Loucy (cell line): ENCODE measurements at regions not wholly inside any gene's neighbourhood (a gene's known extent, or its start where the extent isn't known, plus 50 kb on each side); places are given as distances from the start of the nearest gene placed in this dataset.

Source experiments
- H2AFZ ChIP-seq: fragments of 200-600 bp; sonication (generic); 2 replicates; pipeline ENCODE4 v1.6.0; 2016; ENCODE audit warnings: antibody characterized with exemption, mild to moderate bottlenecking, low read length, moderate library complexity
- H3F3A ChIP-seq: fragments of 200-600 bp; 2 replicates; pipeline ENCODE4 v1.6.0; 2016; ENCODE audit warnings: antibody characterized with exemption, low read depth, mild to moderate bottlenecking
- H3K27me3 ChIP-seq: fragments of 200-600 bp; sonication (generic); 2 replicates; pipeline ENCODE4 v1.6.1; 2014; ENCODE audit warnings: low read length, mild to moderate bottlenecking; ENCODE audit not compliant: insufficient read depth, poor library complexity, severe bottlenecking
- H3K36me3 ChIP-seq: fragments of 200-600 bp; sonication (generic); 2 replicates; pipeline ENCODE4 v1.6.1; 2016; ENCODE audit warnings: low read length; ENCODE audit not compliant: insufficient read depth
- H3K4me1 ChIP-seq: fragments of 200-600 bp; sonication (generic); 2 replicates; pipeline ENCODE4 v1.5.1; 2014; ENCODE audit warnings: low read length, mild to moderate bottlenecking; ENCODE audit not compliant: insufficient read depth, poor library complexity, severe bottlenecking
- H3K4me2 ChIP-seq: fragments of 200-600 bp; sonication (generic); 2 replicates; pipeline ENCODE4 v1.6.0; 2014; ENCODE audit warnings: antibody characterized with exemption, low read length, low read depth, mild to moderate bottlenecking; ENCODE audit not compliant: poor library complexity, severe bottlenecking
- H3K4me3 ChIP-seq: fragments of 200-600 bp; sonication (generic); 2 replicates; pipeline ENCODE4 v1.5.1; 2014; ENCODE audit warnings: low read length, mild to moderate bottlenecking, mixed read lengths; ENCODE audit not compliant: poor library complexity, severe bottlenecking
- H3K79me2 ChIP-seq: fragments of 200-600 bp; sonication (generic); 2 replicates; pipeline ENCODE4 v1.6.1; 2014; ENCODE audit warnings: low read length; ENCODE audit not compliant: insufficient read depth
- H3K9ac ChIP-seq: fragments of 200-600 bp; sonication (generic); 2 replicates; pipeline ENCODE4 v1.6.0; 2014; ENCODE audit warnings: mild to moderate bottlenecking, low read depth, low read length, moderate library complexity; ENCODE audit not compliant: poor library complexity, severe bottlenecking
- H3K9me2 ChIP-seq: fragments of 200-600 bp; sonication (generic); replicated peaks from 2 replicates; pipeline ENCODE4 v1.6.1; 2016; ENCODE audit warnings: low read depth, low read length, mixed read lengths
- H3K9me3 ChIP-seq: fragments of 200-600 bp; sonication (generic); 2 replicates; pipeline ENCODE4 v1.6.1; 2014; ENCODE audit warnings: mild to moderate bottlenecking, antibody characterized with exemption, low read length, low read depth; ENCODE audit not compliant: insufficient read depth
- H4K20me1 ChIP-seq: fragments of 200-600 bp; sonication (generic); 2 replicates; pipeline ENCODE4 v1.6.0; 2014; ENCODE audit warnings: antibody characterized with exemption, low read length, mild to moderate bottlenecking; ENCODE audit not compliant: insufficient read depth, poor library complexity, severe bottlenecking
- EZH2phosphoT487 ChIP-seq: fragments of 200-600 bp; IDR thresholded peaks from 2 replicates; pipeline ENCODE4 v1.6.1; 2018; ENCODE audit warnings: antibody characterized with exemption, mild to moderate bottlenecking, moderate library complexity, borderline replicate concordance
- TF ChIP-seq, protein P1 (sequence below): fragments of 200-600 bp; sonication (generic); conservative IDR thresholded peaks from 2 replicates; pipeline ENCODE4 v1.5.1; 2014; ENCODE audit warnings: mild to moderate bottlenecking, antibody characterized with exemption, low read length

DNA sequence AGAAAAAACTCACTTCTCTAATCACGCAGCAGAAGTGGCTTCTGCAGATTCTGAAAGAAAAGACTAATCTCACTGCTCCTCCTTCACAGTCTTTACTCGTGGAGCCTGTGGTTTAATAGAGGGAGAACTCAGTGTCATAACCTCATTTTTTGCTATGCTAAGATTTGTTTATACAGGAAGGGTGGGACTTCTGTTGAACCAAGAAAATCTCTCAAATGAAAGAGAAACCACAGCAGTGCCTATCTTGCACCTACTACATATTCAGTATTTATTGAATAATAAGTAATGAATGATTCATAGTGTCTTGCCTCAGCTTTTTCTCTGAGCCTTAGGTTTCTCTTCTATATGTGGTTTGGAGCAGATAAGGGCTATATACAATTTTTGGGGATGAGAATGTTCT, 136.1 kb upstream of the DMAC1 start:
- Histone ChIP-seq H3F3A (no peaks in the 10 kb centered on the region), H3K9ac (no peak overlapping the region), H3K9me2 (no peaks in the 10 kb centered on the region), H4K20me1 (no peaks in the 10 kb centered on the region), H3K36me3 (no peaks in the 10 kb centered on the region), H3K79me2 (no peaks in the 10 kb centered on the region), H3K4me2 (peak overlapping the region; percentile 52), H2AFZ (peak overlapping the region; percentile 53), H3K4me3 (peak overlapping the region; percentile 29), H3K9me3 (peaks cover 6% of the 10 kb centered on the region; the same call in 1 of the 2 replicates), H3K27me3 (no peaks in the 10 kb centered on the region), H3K4me1 (peaks cover 13% of the 10 kb centered on the region)
- TF ChIP-seq, protein P1, sequence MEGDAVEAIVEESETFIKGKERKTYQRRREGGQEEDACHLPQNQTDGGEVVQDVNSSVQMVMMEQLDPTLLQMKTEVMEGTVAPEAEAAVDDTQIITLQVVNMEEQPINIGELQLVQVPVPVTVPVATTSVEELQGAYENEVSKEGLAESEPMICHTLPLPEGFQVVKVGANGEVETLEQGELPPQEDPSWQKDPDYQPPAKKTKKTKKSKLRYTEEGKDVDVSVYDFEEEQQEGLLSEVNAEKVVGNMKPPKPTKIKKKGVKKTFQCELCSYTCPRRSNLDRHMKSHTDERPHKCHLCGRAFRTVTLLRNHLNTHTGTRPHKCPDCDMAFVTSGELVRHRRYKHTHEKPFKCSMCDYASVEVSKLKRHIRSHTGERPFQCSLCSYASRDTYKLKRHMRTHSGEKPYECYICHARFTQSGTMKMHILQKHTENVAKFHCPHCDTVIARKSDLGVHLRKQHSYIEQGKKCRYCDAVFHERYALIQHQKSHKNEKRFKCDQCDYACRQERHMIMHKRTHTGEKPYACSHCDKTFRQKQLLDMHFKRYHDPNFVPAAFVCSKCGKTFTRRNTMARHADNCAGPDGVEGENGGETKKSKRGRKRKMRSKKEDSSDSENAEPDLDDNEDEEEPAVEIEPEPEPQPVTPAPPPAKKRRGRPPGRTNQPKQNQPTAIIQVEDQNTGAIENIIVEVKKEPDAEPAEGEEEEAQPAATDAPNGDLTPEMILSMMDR = no peak
- no peak for TF ChIP-seq EZH2phosphoT487

DNA sequence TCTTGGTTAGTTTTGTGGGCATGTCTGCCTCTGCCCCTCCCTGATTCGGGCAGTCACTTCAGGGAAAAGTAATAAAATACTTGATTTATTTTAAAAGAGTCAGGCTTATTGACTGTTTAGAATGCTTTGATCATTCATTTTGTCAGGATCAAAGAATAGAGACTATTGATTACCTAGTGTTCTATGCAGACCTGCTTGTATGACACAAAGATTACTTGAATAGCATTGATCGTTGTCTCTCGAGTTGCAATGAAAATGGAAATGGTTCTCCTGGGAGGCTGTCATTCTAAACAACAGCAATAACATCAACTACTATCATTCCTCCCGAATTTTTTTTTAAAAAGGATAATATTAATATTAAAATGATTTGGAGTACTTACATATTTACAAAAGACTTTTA, 133.2 kb upstream of the DMAC1 start:
- no peak for TF ChIP-seq EZH2phosphoT487
- TF ChIP-seq, protein P1 = no peak
- Histone ChIP-seq H3K27me3 (no peaks in the 10 kb centered on the region), H2AFZ (no peak overlapping the region), H3K4me3 (no peak overlapping the region), H3K9ac (no peak overlapping the region), H3F3A (no peaks in the 10 kb centered on the region), H3K4me1 (peaks cover 13% of the 10 kb centered on the region), H3K36me3 (no peaks in the 10 kb centered on the region), H3K9me2 (no peaks in the 10 kb centered on the region), H3K4me2 (no peak overlapping the region), H3K79me2 (no peaks in the 10 kb centered on the region), H4K20me1 (no peaks in the 10 kb centered on the region), H3K9me3 (no peaks in the 10 kb centered on the region)

DNA sequence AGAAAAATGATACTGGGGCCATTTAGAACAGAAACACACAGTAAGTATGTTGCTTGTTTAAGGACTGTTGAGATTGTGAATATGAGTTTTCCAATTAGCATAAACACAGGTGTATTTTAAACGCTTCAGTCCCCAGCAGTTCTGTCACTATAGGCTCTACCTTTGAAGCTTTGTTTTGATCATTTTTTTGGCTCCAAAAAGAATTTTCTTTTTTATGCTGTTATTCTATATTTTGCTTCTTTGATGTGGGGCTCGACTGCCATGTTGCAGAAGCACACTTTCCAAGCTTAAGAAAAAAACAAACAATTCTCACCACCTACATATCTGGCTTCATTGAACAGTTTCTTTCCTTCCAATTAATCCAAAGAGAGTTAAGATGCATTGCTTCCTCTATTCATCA, 131.0 kb upstream of the DMAC1 start:
- Histone ChIP-seq H3K9ac (no peak overlapping the region), H4K20me1 (no peaks in the 10 kb centered on the region), H2AFZ (no peak overlapping the region), H3K9me3 (no peaks in the 10 kb centered on the region), H3K4me1 (peaks cover 3% of the 10 kb centered on the region), H3F3A (no peaks in the 10 kb centered on the region), H3K4me3 (no peak overlapping the region), H3K4me2 (no peak overlapping the region), H3K9me2 (no peaks in the 10 kb centered on the region), H3K27me3 (no peaks in the 10 kb centered on the region), H3K79me2 (no peaks in the 10 kb centered on the region), H3K36me3 (no peaks in the 10 kb centered on the region)
- no peak for TF ChIP-seq EZH2phosphoT487
- TF ChIP-seq, protein P1 = no peak
